ENCODE measurements at regions not wholly inside any gene's neighbourhood (a gene's known extent, or its start where the extent isn't known, plus 50 kb on each side); places are given as distances from the start of the nearest gene placed in this dataset.

GRCh38 chr12:87827638-87828264 lies 201.4 kb downstream of the C12orf50 start:
- TF ChIP-seq CTCF (IDR thresholded peaks at IDR 0.05) = no peak
- POLR2A ChIA-PET = no interaction called here
- H3K9me3 Mint-ChIP-seq = no peaks in the 10 kb centered on the region
- CTCF ChIA-PET = no interaction called here
- intact Hi-C loops (cut with micrococcal nuclease) = no loop called here
- ATAC-seq (ENCODE audit: low read depth) = no peak
- H3K27me3 Mint-ChIP-seq = no peaks in the 10 kb centered on the region
- no peaks in the 10 kb centered on the region for H3K4me1 Mint-ChIP-seq
- no peaks in the 10 kb centered on the region for H3K36me3 Mint-ChIP-seq (ENCODE audit: low read depth)
- DNase-seq = no peak
- H3K4me3 Mint-ChIP-seq = no peak overlapping the region
- H3K27ac Mint-ChIP-seq = no peak overlapping the region

GRCh38 chr12:87822923-87823322 lies 206.3 kb downstream of the C12orf50 start:
- CTCF ChIA-PET = no interaction called here
- no peak overlapping the region for H3K4me3 Mint-ChIP-seq
- no peak for TF ChIP-seq CTCF (IDR thresholded peaks at IDR 0.05)
- H3K27me3 Mint-ChIP-seq = no peaks in the 10 kb centered on the region
- intact Hi-C loops (cut with micrococcal nuclease) = no loop called here
- DNase-seq (no peak), ATAC-seq (ENCODE audit: low read depth) (no peak)
- no peaks in the 10 kb centered on the region for H3K4me1 Mint-ChIP-seq
- no peak overlapping the region for H3K27ac Mint-ChIP-seq
- H3K36me3 Mint-ChIP-seq (ENCODE audit: low read depth) = no peaks in the 10 kb centered on the region
- POLR2A ChIA-PET = no interaction called here
- H3K9me3 Mint-ChIP-seq = no peaks in the 10 kb centered on the region

GRCh38 chr12:87820524-87821202 lies 208.5 kb downstream of the C12orf50 start:
- H3K4me3 Mint-ChIP-seq = no peak overlapping the region
- H3K9me3 Mint-ChIP-seq = no peaks in the 10 kb centered on the region
- no peaks in the 10 kb centered on the region for H3K36me3 Mint-ChIP-seq (ENCODE audit: low read depth)
- H3K4me1 Mint-ChIP-seq = no peaks in the 10 kb centered on the region
- DNase-seq (no peak), ATAC-seq (ENCODE audit: low read depth) (no peak)
- CTCF ChIA-PET = no interaction called here
- POLR2A ChIA-PET = no interaction called here
- no peak overlapping the region for H3K27ac Mint-ChIP-seq
- intact Hi-C loops (cut with micrococcal nuclease) = no loop called here
- H3K27me3 Mint-ChIP-seq = no peaks in the 10 kb centered on the region
- no peak for TF ChIP-seq CTCF (IDR thresholded peaks at IDR 0.05)

- DNase-seq (no peak), ATAC-seq (ENCODE audit: low read depth) (no peak)
- Mint-ChIP-seq H3K27ac (no peak overlapping the region), H3K27me3 (no peaks in the 10 kb centered on the region), H3K9me3 (no peaks in the 10 kb centered on the region), H3K4me1 (no peaks in the 10 kb centered on the region), H3K4me3 (no peak overlapping the region), H3K36me3 (ENCODE audit: low read depth) (no peaks in the 10 kb centered on the region)
- intact Hi-C loops (cut with micrococcal nuclease) = no loop called here
- TF ChIP-seq CTCF (IDR thresholded peaks at IDR 0.05) = no peak
- CTCF ChIA-PET = no interaction called here
- POLR2A ChIA-PET = no interaction called here
Observed at GRCh38 chr12:87818441-87818840, 210.8 kb downstream of the C12orf50 start.

- no peak for TF ChIP-seq CTCF (IDR thresholded peaks at IDR 0.05)
- Mint-ChIP-seq H3K4me3 (no peak overlapping the region), H3K9me3 (no peaks in the 10 kb centered on the region), H3K36me3 (ENCODE audit: low read depth) (no peaks in the 10 kb centered on the region), H3K27ac (no peak overlapping the region), H3K27me3 (no peaks in the 10 kb centered on the region), H3K4me1 (no peaks in the 10 kb centered on the region)
- DNase-seq = no peak
- ChIA-PET POLR2A (no interaction called here), CTCF (no interaction called here)
- no peak for ATAC-seq (ENCODE audit: low read depth)
- intact Hi-C loops (cut with micrococcal nuclease) = no loop called here
Observed at GRCh38 chr12:87815771-87816585, 213.2 kb downstream of the C12orf50 start.
